Ovary (tissue), 3 donors: ENCODE measurements at regions not wholly inside any gene's neighbourhood (a gene's known extent, or its start where the extent isn't known, plus 50 kb on each side); places are given as distances from the start of the nearest gene placed in this dataset.

Experiments used
- POLR2A ChIP-seq: fragments of 450-650 bp; IDR thresholded peaks from one replicate; pipeline ENCODE4 v1.6.1; 2017; ENCODE audit warnings: antibody characterized with exemption, mild to moderate bottlenecking, moderate library complexity
- TF ChIP-seq, protein P1 (sequence below), 3 donors: fragments of 450-650 bp in 2 of 3; fragments of 200-600 bp in 1 of 3; IDR thresholded peaks; one replicate each; pipeline versions ENCODE4 v1.5.1 to v1.8.0; 2016 to 2022; ENCODE audit warnings: antibody characterized with exemption in 3 of 3, mild to moderate bottlenecking in 1 of 3
- donor health status: DM: no; HTN: no; CAD: no.

GRCh38 chr13:111865046-111865445, 201.9 kb upstream of the SOX1 start:
- no peak for TF ChIP-seq POLR2A
- TF ChIP-seq, protein P1, sequence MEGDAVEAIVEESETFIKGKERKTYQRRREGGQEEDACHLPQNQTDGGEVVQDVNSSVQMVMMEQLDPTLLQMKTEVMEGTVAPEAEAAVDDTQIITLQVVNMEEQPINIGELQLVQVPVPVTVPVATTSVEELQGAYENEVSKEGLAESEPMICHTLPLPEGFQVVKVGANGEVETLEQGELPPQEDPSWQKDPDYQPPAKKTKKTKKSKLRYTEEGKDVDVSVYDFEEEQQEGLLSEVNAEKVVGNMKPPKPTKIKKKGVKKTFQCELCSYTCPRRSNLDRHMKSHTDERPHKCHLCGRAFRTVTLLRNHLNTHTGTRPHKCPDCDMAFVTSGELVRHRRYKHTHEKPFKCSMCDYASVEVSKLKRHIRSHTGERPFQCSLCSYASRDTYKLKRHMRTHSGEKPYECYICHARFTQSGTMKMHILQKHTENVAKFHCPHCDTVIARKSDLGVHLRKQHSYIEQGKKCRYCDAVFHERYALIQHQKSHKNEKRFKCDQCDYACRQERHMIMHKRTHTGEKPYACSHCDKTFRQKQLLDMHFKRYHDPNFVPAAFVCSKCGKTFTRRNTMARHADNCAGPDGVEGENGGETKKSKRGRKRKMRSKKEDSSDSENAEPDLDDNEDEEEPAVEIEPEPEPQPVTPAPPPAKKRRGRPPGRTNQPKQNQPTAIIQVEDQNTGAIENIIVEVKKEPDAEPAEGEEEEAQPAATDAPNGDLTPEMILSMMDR (IDR thresholded peaks at IDR 0.05) = no peak
